Right lobe of liver (tissue), 6 donors: ENCODE measurements at regions not wholly inside any gene's neighbourhood (a gene's known extent, or its start where the extent isn't known, plus 50 kb on each side); places are given as distances from the start of the nearest gene placed in this dataset.

ENCODE experiments used
- ATAC-seq, 4 donors: fragments of 200-7000 bp; cut with Tn5 transposase; one replicate each; pipeline ENCODE4 v1.9.1; 2020; ENCODE audit warnings: mild to moderate bottlenecking in 4 of 4, moderate library complexity in 4 of 4
- DNase-seq, 3 donors: peaks; one replicate each; pipeline ENCODE4 v3.0.0-alpha.2; 2020
- H3K27ac ChIP-seq, 3 donors: fragments of 200-600 bp; one replicate each; pipeline ENCODE4 v1.8.0; 2022
- H3K27me3 ChIP-seq, 2 donors: fragments of 200-600 bp; one replicate each; pipeline ENCODE4 v1.8.0; 2022
- H3K36me3 ChIP-seq, 4 donors: fragments of 200-600 bp; sonication (generic) in 1 of 4; one replicate each; pipeline versions ENCODE4 v1.5.1 to v1.8.0; 2017 to 2022; ENCODE audit warnings: control low read depth in 1 of 4
- H3K4me1 ChIP-seq, 4 donors: fragments of 200-600 bp; sonication (generic) in 1 of 4; one replicate each; pipeline versions ENCODE4 v1.5.1 to v1.8.0; 2017 to 2022; ENCODE audit warnings: control low read depth in 1 of 4
- H3K4me3 ChIP-seq, 3 donors: fragments of 200-600 bp; one replicate each; pipeline ENCODE4 v1.8.0; 2022
- H3K9me3 ChIP-seq, 4 donors: fragments of 200-600 bp; sonication (generic) in 1 of 4; one replicate each; pipeline versions ENCODE4 v1.5.1 to v1.8.0; 2017 to 2022; ENCODE audit warnings: control low read depth in 1 of 4
- POLR2A ChIP-seq: fragments of 450-650 bp; IDR thresholded peaks from one replicate; pipeline ENCODE4 v1.6.1; 2017; ENCODE audit warnings: antibody characterized with exemption, mild to moderate bottlenecking
- WGBS: methylation state at CpG from one replicate; pipeline ENCODE4 v1.1.6; 2018; ENCODE audit warnings: low coverage, low lambda C conversion rate; ENCODE audit not compliant: insufficient coverage; ENCODE audit errors: missing lambda C conversion rate; 5-methylcytosine and 5-hydroxymethylcytosine counted together
- intact Hi-C, 2 donors: fragments of 100-400 bp; cut with DNase I; formaldehyde crosslinking; loops; one replicate each; pipeline versions ENCODE4 v1.11.2 to v1.14.1; 2022
- TF ChIP-seq, protein P1 (sequence below), 4 donors: fragments of 200-600 bp in 3 of 4; fragments of 450-650 bp in 1 of 4; IDR thresholded peaks; one replicate each; pipeline versions ENCODE4 v1.5.1 to v1.8.0; 2016 to 2022; ENCODE audit warnings: antibody characterized with exemption in 4 of 4, mild to moderate bottlenecking in 2 of 4
- donor health status: DM: no; HTN: yes; CAD: no.
- donor health status: DM: no; HTN: no; CAD: no.
- donor health status: DM: no; HTN: no; CAD: no.
- donor health status: DM: no; HTN: yes; CAD: no.
- donor health status: DM: no; HTN: yes; CAD: no.

GRCh38 chr4:164462471-164462870, 291.5 kb upstream of the SMIM31 start:
- intact Hi-C loops = no loop called here
- Histone ChIP-seq H3K4me3 (no peak overlapping the region), H3K36me3 (no peaks in the 10 kb centered on the region), H3K9me3 (no peaks in the 10 kb centered on the region), H3K27ac (no peak overlapping the region), H3K4me1 (no peaks in the 10 kb centered on the region), H3K27me3 (no peaks in the 10 kb centered on the region)
- TF ChIP-seq, protein P1, sequence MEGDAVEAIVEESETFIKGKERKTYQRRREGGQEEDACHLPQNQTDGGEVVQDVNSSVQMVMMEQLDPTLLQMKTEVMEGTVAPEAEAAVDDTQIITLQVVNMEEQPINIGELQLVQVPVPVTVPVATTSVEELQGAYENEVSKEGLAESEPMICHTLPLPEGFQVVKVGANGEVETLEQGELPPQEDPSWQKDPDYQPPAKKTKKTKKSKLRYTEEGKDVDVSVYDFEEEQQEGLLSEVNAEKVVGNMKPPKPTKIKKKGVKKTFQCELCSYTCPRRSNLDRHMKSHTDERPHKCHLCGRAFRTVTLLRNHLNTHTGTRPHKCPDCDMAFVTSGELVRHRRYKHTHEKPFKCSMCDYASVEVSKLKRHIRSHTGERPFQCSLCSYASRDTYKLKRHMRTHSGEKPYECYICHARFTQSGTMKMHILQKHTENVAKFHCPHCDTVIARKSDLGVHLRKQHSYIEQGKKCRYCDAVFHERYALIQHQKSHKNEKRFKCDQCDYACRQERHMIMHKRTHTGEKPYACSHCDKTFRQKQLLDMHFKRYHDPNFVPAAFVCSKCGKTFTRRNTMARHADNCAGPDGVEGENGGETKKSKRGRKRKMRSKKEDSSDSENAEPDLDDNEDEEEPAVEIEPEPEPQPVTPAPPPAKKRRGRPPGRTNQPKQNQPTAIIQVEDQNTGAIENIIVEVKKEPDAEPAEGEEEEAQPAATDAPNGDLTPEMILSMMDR (IDR thresholded peaks at IDR 0.05) = no peak
- no peak for TF ChIP-seq POLR2A
- ATAC-seq = peak in 3 of 4 donors; percentile 35 to 68 (median 43)
- DNase-seq = no peak

GRCh38 chr4:164464313-164464712, 289.6 kb upstream of the SMIM31 start:
- ATAC-seq (no peak), DNase-seq (no peak)
- H3K4me1 ChIP-seq = no peaks in the 10 kb centered on the region
- intact Hi-C loops = no loop called here
- TF ChIP-seq, protein P1 (IDR thresholded peaks at IDR 0.05) = no peak
- no peak for TF ChIP-seq POLR2A
- H3K27ac ChIP-seq = no peak overlapping the region
- H3K27me3 ChIP-seq = no peaks in the 10 kb centered on the region
- H3K9me3 ChIP-seq = no peaks in the 10 kb centered on the region
- WGBS = 62% methylated on average over 1 of the region's 1 CpG
- H3K4me3 ChIP-seq = no peak overlapping the region
- H3K36me3 ChIP-seq = no peaks in the 10 kb centered on the region

DNA sequence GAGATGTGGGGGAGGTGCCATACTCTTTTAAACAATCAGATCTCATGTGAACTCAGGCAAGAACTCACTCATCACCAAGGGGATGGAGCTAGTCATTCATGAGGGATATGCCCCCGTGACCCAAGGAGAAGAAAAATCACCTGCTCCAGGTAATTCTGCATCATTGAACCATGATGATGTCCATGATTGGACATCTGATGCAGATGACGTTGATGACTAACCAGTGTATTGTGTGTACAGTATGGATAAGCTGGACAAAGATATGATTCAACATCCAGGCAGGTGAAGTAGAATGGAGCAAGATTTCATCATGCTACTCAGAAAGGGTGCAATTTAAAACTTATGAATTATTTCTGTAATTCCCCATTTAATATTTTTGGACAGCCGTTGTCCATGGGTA, 286.4 kb upstream of the SMIM31 start:
- no peaks in the 10 kb centered on the region for H3K9me3 ChIP-seq
- TF ChIP-seq POLR2A = no peak
- TF ChIP-seq, protein P1 (IDR thresholded peaks at IDR 0.05) = no peak
- 14% methylated on average over 2 of the region's 3 CpGs for WGBS
- H3K4me1 ChIP-seq = no peaks in the 10 kb centered on the region
- intact Hi-C loops = no loop called here
- ATAC-seq = no peak
- no peak overlapping the region for H3K27ac ChIP-seq
- no peaks in the 10 kb centered on the region for H3K36me3 ChIP-seq
- no peak for DNase-seq
- H3K27me3 ChIP-seq = no peaks in the 10 kb centered on the region
- no peak overlapping the region for H3K4me3 ChIP-seq

- ATAC-seq (no peak), DNase-seq (no peak)
- 31% methylated on average over 4 of the region's 4 CpGs for WGBS
- TF ChIP-seq POLR2A = no peak
- TF ChIP-seq, protein P1 (IDR thresholded peaks at IDR 0.05) = no peak
- no peaks in the 10 kb centered on the region for H3K9me3 ChIP-seq
- H3K4me3 ChIP-seq = no peak overlapping the region
- H3K27me3 ChIP-seq = no peaks in the 10 kb centered on the region
- H3K27ac ChIP-seq = no peak overlapping the region
- no peaks in the 10 kb centered on the region for H3K4me1 ChIP-seq
- intact Hi-C loops = no loop called here
- H3K36me3 ChIP-seq = no peaks in the 10 kb centered on the region
Measured at GRCh38 chr4:164481306-164482091, 272.4 kb upstream of the SMIM31 start.

GRCh38 chr4:164482092-164482404, 271.9 kb upstream of the SMIM31 start:
- no peak overlapping the region for H3K4me3 ChIP-seq
- no peak for ATAC-seq
- no peak for TF ChIP-seq POLR2A
- TF ChIP-seq, protein P1 (IDR thresholded peaks at IDR 0.05) = no peak
- no peaks in the 10 kb centered on the region for H3K36me3 ChIP-seq
- no peaks in the 10 kb centered on the region for H3K27me3 ChIP-seq
- intact Hi-C loops = no loop called here
- H3K9me3 ChIP-seq = no peaks in the 10 kb centered on the region
- DNase-seq = no peak
- H3K4me1 ChIP-seq = no peaks in the 10 kb centered on the region
- no peak overlapping the region for H3K27ac ChIP-seq
- WGBS = 44% methylated on average over 4 of the region's 4 CpGs
